H1 (cell line): ENCODE measurements at regions not wholly inside any gene's neighbourhood (a gene's known extent, or its start where the extent isn't known, plus 50 kb on each side); places are given as distances from the start of the nearest gene placed in this dataset.

Experiments
- CTCF ChIA-PET: fragments of 300-600 bp; sonication (Branson Sonifier 250); formaldehyde crosslinking; loops from one replicate; lab custom pipeline; 2021; ENCODE audit not compliant: partially characterized antibody; lab: Charles Lee
- POLR2A ChIA-PET: fragments of 300-600 bp; sonication (Branson Sonifier 250); formaldehyde crosslinking; loops from one replicate; lab custom pipeline; 2021; ENCODE audit warnings: inconsistent platforms; ENCODE audit not compliant: partially characterized antibody; lab: Charles Lee
- DNase-seq, 2 experiments: peaks; one replicate each; pipeline versions ENCODE4 v3.0.0 to v3.0.0-alpha.2; 2010 to 2022; ENCODE audit warnings: low spot score in 2 of 2, low read depth in 1 of 2, mixed read lengths in 1 of 2
- FAIRE-seq: peaks from 2 replicates; lab custom pipeline; 2011; peaks lifted over from hg19 to GRCh38; lab: Jason Lieb, UNC
- H2AFZ ChIP-seq: 2 replicates; pipeline ENCODE4 v1.8.1; 2012; ENCODE audit warnings: low read length, inconsistent platforms
- H2AK5ac ChIP-seq: 2 replicates; pipeline ENCODE4 v1.6.1; 2013; ENCODE audit warnings: low read depth, low read length
- H2BK120ac ChIP-seq: replicated peaks from 2 replicates; pipeline ENCODE3; 2013; ENCODE audit warnings: low read depth, low read length, inconsistent platforms
- H2BK12ac ChIP-seq: 2 replicates; pipeline ENCODE4 v1.6.1; 2013; ENCODE audit warnings: low read depth, low read length
- H2BK15ac ChIP-seq: 2 replicates; pipeline ENCODE4 v1.6.1; 2013; ENCODE audit warnings: low read length
- H2BK20ac ChIP-seq: 2 replicates; pipeline ENCODE4 v1.6.1; 2013; ENCODE audit warnings: low read length
- H2BK5ac ChIP-seq: 2 replicates; pipeline ENCODE4 v1.6.1; 2013; ENCODE audit warnings: low read depth, low read length
- H3K14ac ChIP-seq: 2 replicates; pipeline ENCODE4 v1.6.1; 2013; ENCODE audit warnings: inconsistent platforms; ENCODE audit not compliant: insufficient read length
- H3K18ac ChIP-seq: 2 replicates; pipeline ENCODE4 v1.6.1; 2013; ENCODE audit warnings: low read length; ENCODE audit errors: extremely low read depth
- H3K23ac ChIP-seq: 2 replicates; pipeline ENCODE4 v1.6.1; 2013; ENCODE audit warnings: inconsistent platforms; ENCODE audit not compliant: insufficient read length
- H3K23me2 ChIP-seq: 2 replicates; pipeline ENCODE4 v1.6.1; 2013; ENCODE audit warnings: low read depth, low read length
- H3K27ac ChIP-seq: 2 replicates; pipeline ENCODE4 v1.6.1; 2011; ENCODE audit warnings: low read depth, low read length, inconsistent platforms
- H3K27me3 ChIP-seq, 4 experiments: replicated peaks in 1 of 4; 1 replicate in 1 of 4; 2 replicates in 3 of 4; pipeline versions ENCODE4 v1.6.1 to v1.8.1; 2011 to 2013; ENCODE audit warnings: low read length in 3 of 4, mild to moderate bottlenecking in 3 of 4, inconsistent platforms in 2 of 4, mixed read lengths in 2 of 4, moderate library complexity in 1 of 4; ENCODE audit not compliant: control insufficient read depth in 3 of 4, insufficient read depth in 3 of 4; ENCODE audit errors: extremely low read depth in 1 of 4
- H3K36me3 ChIP-seq, 4 experiments: 2 replicates each; pipeline versions ENCODE4 v1.6.1 to v1.8.1; 2011 to 2013; ENCODE audit warnings: mild to moderate bottlenecking in 4 of 4, low read length in 3 of 4, moderate library complexity in 2 of 4, control low read depth in 1 of 4, inconsistent platforms in 1 of 4; ENCODE audit not compliant: insufficient read depth in 4 of 4, control insufficient read depth in 2 of 4
- H3K4ac ChIP-seq: replicated peaks from 2 replicates; pipeline ENCODE3; 2013; ENCODE audit warnings: low read length, low read depth, mixed read lengths, inconsistent platforms; ENCODE audit not compliant: insufficient read length
- H3K4me1 ChIP-seq, 4 experiments: replicated peaks in 1 of 4; 1 replicate in 1 of 4; 2 replicates in 3 of 4; pipeline versions ENCODE4 v1.6.1 to v1.8.1; 2011 to 2013; ENCODE audit warnings: low read length in 3 of 4, inconsistent platforms in 2 of 4, mixed read lengths in 1 of 4; ENCODE audit not compliant: insufficient read depth in 4 of 4, control insufficient read depth in 3 of 4
- H3K4me2 ChIP-seq, 2 experiments: 2 replicates each; pipeline versions ENCODE4 v1.6.1 to v1.8.1; 2011 to 2013; ENCODE audit warnings: low read depth in 2 of 2, low read length in 2 of 2, control low read depth in 1 of 2, inconsistent platforms in 1 of 2, mild to moderate bottlenecking in 1 of 2; ENCODE audit not compliant: insufficient read depth in 1 of 2
- H3K4me3 ChIP-seq, 4 experiments: fragments of 200-600, 300-600 bp in 1 of 4; sonication (generic), shearing (Covaris generic), sonication (Bioruptor Twin) in 1 of 4; 2 replicates each; pipeline versions ENCODE4 v1.5.1 to v1.8.1; 2011 to 2016; ENCODE audit warnings: low read length in 4 of 4, low read depth in 3 of 4, control low read depth in 2 of 4, inconsistent platforms in 2 of 4, mild to moderate bottlenecking in 2 of 4, mixed read lengths in 1 of 4, moderate library complexity in 1 of 4; ENCODE audit not compliant: insufficient read depth in 2 of 4; ENCODE audit errors: extremely low read depth in 1 of 4
- H3K56ac ChIP-seq: replicated peaks from 2 replicates; pipeline ENCODE3; 2013; ENCODE audit warnings: low read depth, mild to moderate bottlenecking, mixed read lengths, low read length, inconsistent platforms; ENCODE audit not compliant: insufficient read length
- H3K79me1 ChIP-seq: 2 replicates; pipeline ENCODE4 v1.6.1; 2013; ENCODE audit warnings: low read depth, low read length, control low read depth
- H3K79me2 ChIP-seq, 2 experiments: 2 replicates each; pipeline versions ENCODE4 v1.6.1 to v1.8.1; 2012 to 2013; ENCODE audit warnings: low read length in 2 of 2, mild to moderate bottlenecking in 2 of 2, inconsistent platforms in 1 of 2; ENCODE audit not compliant: insufficient read depth in 2 of 2, control insufficient read depth in 1 of 2
- H3K9ac ChIP-seq, 4 experiments: replicated peaks in 1 of 4; 1 replicate in 1 of 4; 2 replicates in 3 of 4; pipeline versions ENCODE4 v1.6.1 to v1.8.1; 2011 to 2013; ENCODE audit warnings: low read depth in 3 of 4, low read length in 3 of 4, control low read depth in 2 of 4, mild to moderate bottlenecking in 2 of 4, moderate library complexity in 2 of 4, inconsistent platforms in 1 of 4; ENCODE audit errors: extremely low read depth in 1 of 4
- H3K9me3 ChIP-seq, 2 experiments: 2 replicates each; pipeline versions ENCODE4 v1.6.1 to v1.8.1; 2012 to 2013; ENCODE audit warnings: mild to moderate bottlenecking in 2 of 2, moderate library complexity in 2 of 2, control low read depth in 1 of 2, inconsistent platforms in 1 of 2, low read depth in 1 of 2, low read length in 1 of 2, mixed read lengths in 1 of 2; ENCODE audit not compliant: insufficient read depth in 2 of 2
- H4K20me1 ChIP-seq, 2 experiments: replicated peaks in 1 of 2; 2 replicates each; pipeline versions ENCODE3 to v1.8.1; 2011 to 2013; ENCODE audit warnings: inconsistent platforms in 2 of 2, low read length in 2 of 2, mild to moderate bottlenecking in 1 of 2; ENCODE audit not compliant: insufficient read depth in 2 of 2, control insufficient read depth in 1 of 2
- H4K5ac ChIP-seq: 2 replicates; pipeline ENCODE4 v1.6.1; 2013; ENCODE audit warnings: low read length, low read depth, mixed read lengths, inconsistent platforms; ENCODE audit not compliant: insufficient read length
- H4K8ac ChIP-seq: 2 replicates; pipeline ENCODE4 v1.8.0; 2013; ENCODE audit warnings: mild to moderate bottlenecking, moderate library complexity, low read length, inconsistent platforms; ENCODE audit not compliant: insufficient read depth; ENCODE audit errors: extremely low read depth
- H4K91ac ChIP-seq: replicated peaks from 2 replicates; pipeline ENCODE3; 2013; ENCODE audit warnings: low read length, mixed read lengths, inconsistent platforms; ENCODE audit not compliant: insufficient read length
- BCL11A ChIP-seq, 2 experiments: IDR thresholded peaks; one replicate each; pipeline ENCODE4 v1.6.1; 2011; ENCODE audit warnings: low read depth in 2 of 2, low read length in 2 of 2, mild to moderate bottlenecking in 2 of 2
- CEBPB ChIP-seq: IDR thresholded peaks from 2 replicates; pipeline ENCODE4 v1.6.1; 2012; ENCODE audit warnings: low read depth, low read length
- EZH2 ChIP-seq: fragments of 200-600 bp; sonication (generic); IDR thresholded peaks from 2 replicates; pipeline ENCODE4 v1.7.1; 2012; ENCODE audit warnings: low read depth, mild to moderate bottlenecking, moderate library complexity, low read length, inconsistent platforms; ENCODE audit not compliant: severe bottlenecking
- TBP ChIP-seq: IDR thresholded peaks from 2 replicates; pipeline ENCODE4 v1.6.1; 2011; ENCODE audit warnings: low read depth, low read length, improper control_type of control experiment
- ZNF274 ChIP-seq: IDR thresholded peaks from 2 replicates; pipeline ENCODE4 v1.7.0; 2012; ENCODE audit warnings: low read length, borderline replicate concordance; ENCODE audit errors: extremely low read depth
- WGBS, 2 experiments: shearing (Covaris generic) in 1 of 2; methylation state at CpG; one replicate each; pipeline versions ENCODE4 v1.1.6 to v1.1.7; 2013 to 2015; ENCODE audit warnings: low lambda C conversion rate in 2 of 2, mixed read lengths in 2 of 2, inconsistent platforms in 1 of 2, low coverage in 1 of 2, missing lambda C conversion rate in 1 of 2; ENCODE audit not compliant: insufficient replicate concordance in 2 of 2, insufficient coverage in 1 of 2, insufficient read length in 1 of 2; ENCODE audit errors: extremely low coverage in 1 of 2, missing lambda C conversion rate in 1 of 2; 5-methylcytosine and 5-hydroxymethylcytosine counted together

DNA sequence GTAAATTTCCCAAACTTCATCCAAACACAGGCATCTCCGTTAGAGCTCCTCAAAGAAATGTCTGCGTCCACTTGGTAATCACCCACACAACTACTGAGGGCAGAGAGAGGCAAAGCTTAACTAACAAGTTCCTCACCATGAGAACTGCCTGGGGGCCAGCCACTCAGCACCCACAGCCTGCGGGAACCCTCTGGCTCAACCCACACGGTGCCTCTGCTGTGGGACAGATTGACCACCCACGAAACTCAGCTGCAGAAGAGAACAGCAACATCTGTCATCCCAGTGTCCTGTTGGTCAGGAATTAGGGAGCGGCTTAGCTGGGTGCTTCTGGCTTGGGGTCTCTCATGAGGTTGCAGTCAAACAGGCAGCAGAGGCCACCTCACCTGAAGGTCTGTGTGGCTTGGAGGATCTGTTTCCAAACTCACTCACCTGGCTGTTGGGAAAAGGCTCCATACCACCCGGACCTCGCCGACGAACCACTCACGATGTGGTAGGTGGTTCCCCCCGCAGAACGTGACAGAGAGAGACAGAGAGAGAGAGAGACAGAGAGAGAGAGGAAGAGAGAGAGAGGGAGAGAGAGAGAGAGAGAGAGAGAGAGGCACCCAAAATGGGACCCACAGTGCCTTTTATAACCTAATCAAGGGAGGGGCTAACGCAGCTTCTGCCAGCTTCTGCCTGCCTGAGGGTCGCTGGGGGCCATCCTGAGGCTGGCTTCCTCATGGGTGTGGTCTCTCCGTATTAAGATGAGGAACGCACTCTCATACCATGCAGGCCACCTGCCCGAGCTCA, 103.5 kb downstream of the OLFM1 start:
- no peaks in the 10 kb centered on the region for H3K79me1 ChIP-seq
- H3K27me3 ChIP-seq: no peaks in the 10 kb centered on the region; a peak in 3 of 7 replicates
- no peak for DNase-seq
- POLR2A ChIA-PET: interaction anchor here (0.5 kb wide), 1 partner anchor 1030 kb away, joined by 3 read pairs; no protein-coding TSS in a partner anchor
- no peak overlapping the region for H3K4me3 ChIP-seq
- H3K56ac ChIP-seq: no peak overlapping the region
- H3K9me3 ChIP-seq: no peaks in the 10 kb centered on the region
- no peak overlapping the region for H3K14ac ChIP-seq
- H3K79me2 ChIP-seq: no peaks in the 10 kb centered on the region
- no peak overlapping the region for H4K8ac ChIP-seq
- H3K4me1 ChIP-seq: no peaks in the 10 kb centered on the region; a peak in 2 of 7 replicates
- 84% methylated on average over 16 of the region's 18 CpGs; no CpG with 5 or more reads in 1 of the 2 experiments for WGBS, 2 experiments
- no peak overlapping the region for H4K91ac ChIP-seq
- H3K27ac ChIP-seq: no peak overlapping the region
- CTCF ChIA-PET: interaction anchor here (0.7 to 1.5 kb wide), 6 partner anchors 11 to 222 kb away, joined by 3 to 4 read pairs (median 3); partner anchors contain the start of gene OLFM1
- H4K5ac ChIP-seq: no peak overlapping the region
- no peak overlapping the region for H2BK20ac ChIP-seq
- peaks cover 2% of the 10 kb centered on the region; the same call in 1 of the 2 replicates for H3K23me2 ChIP-seq
- peaks cover 0 to 2% of the 10 kb centered on the region in 2 experiments for H4K20me1 ChIP-seq
- no peak overlapping the region for H3K4me2 ChIP-seq
- H3K18ac ChIP-seq: no peak overlapping the region
- H2AFZ ChIP-seq: no peak overlapping the region
- H2BK15ac ChIP-seq: no peak overlapping the region
- H2BK5ac ChIP-seq: no peak overlapping the region
- H3K4ac ChIP-seq: no peak overlapping the region
- no peak overlapping the region for H2BK120ac ChIP-seq
- no peak overlapping the region for H3K9ac ChIP-seq
- H2AK5ac ChIP-seq: no peak overlapping the region
- H2BK12ac ChIP-seq: no peak overlapping the region
- H3K36me3 ChIP-seq: no peaks in the 10 kb centered on the region
- FAIRE-seq: no peak
- H3K23ac ChIP-seq: no peak overlapping the region
- TF ChIP-seq TBP (no peak), EZH2 (no peak), ZNF274 (no peak), BCL11A (IDR thresholded peaks at IDR 0.05; ENCODE audit: low read depth in 2 of 2, low read length in 2 of 2) (no peak), CEBPB (no peak)
